Stimulated activated CD8-positive, alpha-beta memory T cell treated with anti-CD3 and anti-CD28 coated beads, Interleukin-15, amount 100 ng/mL, for 4 hours (primary cell): ENCODE measurements at regions not wholly inside any gene's neighbourhood (a gene's known extent, or its start where the extent isn't known, plus 50 kb on each side); places are given as distances from the start of the nearest gene placed in this dataset.

Experiments
- DNase-seq, 2 donors: peaks; one replicate each; pipeline ENCODE4 v3.0.0-alpha.2; 2020; ENCODE audit warnings: low read depth in 2 of 2

DNA sequence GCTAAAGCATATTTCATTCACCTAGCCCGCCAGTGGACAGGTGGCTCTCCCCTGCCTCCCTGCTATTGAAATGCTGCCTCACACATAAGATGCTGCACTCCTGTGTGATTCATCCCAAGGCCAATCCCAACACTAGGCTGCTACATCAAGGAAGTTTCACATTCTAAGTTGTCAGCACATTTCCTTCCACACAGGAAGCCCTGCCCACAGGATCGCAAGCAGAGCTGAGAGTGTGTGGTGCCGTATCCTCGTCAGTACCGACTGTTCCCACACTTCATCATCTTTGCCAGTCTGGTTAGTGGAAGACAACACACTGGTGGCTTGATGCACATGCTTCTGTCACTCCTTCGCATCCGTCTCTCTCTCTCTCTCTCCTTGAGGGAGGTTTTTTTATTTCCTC lies 194.3 kb upstream of the PPP2R2D start:
- no peak for DNase-seq

DNA sequence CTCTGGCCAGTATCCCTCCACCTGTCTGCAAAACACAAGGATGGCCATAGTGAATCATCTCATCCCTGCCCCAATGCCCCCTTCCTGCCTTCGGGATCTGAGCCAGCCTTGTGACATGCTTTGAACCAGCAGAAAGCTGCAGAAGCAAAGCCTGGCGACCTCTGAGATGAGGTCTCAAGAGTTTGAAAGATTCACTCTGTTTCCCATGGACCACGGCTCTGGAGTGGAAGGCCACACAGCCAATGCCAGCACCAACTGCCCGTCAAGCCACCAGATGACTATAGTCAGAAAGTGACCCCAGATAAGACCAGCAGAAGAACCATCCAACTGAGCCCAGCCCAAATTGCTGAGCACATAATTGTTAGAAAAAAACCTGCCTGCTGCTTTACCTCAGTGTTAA lies 193.9 kb upstream of the PPP2R2D start:
- no peak for DNase-seq

DNA sequence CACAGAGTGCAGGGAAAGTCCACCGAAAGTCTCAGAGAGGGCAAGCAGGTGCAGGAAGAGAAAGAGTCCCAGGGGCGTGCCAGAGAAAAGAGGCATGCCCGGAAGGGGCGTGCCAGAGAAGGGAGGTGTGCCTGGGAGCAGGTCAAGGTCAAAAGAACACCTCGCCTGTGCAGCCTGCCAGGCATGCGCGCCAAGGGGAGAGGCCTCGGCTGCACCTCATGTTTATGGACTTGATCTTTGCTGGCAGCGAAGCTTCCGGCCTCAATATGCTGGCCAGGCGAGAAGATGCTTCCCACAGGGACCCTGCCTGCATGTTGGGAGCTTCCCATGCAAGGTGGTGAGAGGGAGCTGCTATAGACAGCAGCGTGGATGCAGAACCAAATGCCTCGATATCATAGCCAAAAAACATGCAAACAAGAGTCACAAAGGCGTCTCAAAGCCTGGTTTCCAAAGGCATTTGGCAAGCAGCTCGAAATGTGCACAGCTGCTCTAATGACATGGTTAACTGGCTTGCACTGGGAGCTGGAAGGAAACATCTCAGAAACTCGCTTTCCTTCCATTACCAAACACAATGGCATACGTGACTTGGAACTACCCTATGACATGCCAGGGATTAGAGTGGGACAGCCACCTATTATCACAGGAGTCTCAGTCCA lies 192.5 kb upstream of the PPP2R2D start:
- no peak for DNase-seq

DNA sequence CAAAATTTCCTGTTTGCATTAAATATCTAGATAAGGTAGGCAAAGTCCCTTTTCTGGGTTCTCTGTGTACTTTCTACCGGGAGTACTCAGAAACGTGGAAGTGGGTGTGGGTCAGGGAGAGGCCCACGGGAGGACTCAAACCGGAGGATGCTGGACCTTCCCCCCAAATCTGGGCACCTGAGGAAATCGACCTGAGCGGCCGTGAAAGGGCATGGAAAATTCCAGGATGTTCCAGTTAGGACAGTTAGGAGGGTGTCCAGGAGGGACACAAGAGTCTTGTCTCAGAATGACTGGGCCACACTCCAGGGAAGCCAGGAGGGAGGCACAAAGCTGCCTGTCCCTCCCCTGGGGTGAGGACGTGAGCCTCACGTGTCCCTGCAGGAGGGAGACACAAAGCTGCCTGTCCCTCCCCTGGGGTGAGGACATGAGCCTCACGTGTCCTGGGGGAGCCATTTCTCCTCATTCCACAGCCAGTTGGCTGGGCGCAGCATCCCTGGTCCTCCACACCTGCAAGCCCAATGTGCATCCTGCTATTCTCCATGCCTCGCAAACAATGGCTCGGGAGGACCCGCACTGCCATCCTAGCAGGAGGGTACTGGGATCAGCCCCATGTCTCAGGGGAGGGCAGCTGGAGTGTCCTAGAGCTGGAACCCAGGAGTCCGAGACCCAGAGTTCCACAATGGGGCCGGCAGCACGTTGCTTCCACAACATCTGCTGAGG lies 190.5 kb upstream of the PPP2R2D start:
- no peak for DNase-seq

DNA sequence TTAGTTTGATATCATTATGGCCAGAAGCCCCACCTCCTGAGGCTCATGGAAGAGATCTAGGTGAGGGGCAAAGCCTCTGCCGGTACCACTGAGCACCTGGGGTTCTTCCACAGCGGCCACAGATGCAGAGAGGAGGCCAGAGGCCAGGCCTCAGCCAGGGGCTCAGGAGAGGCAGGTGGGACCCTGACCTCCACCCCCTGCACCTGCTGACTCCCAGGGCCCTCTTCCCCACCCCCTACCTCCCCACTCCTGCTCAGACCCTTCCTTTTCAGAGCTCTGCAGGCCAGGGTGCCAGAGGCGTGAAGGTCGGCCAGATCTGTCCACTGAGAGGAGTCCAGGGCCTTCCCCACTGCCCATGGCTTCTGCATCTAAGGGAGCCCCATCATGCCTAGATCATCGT lies 178.7 kb upstream of the PPP2R2D start:
- no peak for DNase-seq

DNA sequence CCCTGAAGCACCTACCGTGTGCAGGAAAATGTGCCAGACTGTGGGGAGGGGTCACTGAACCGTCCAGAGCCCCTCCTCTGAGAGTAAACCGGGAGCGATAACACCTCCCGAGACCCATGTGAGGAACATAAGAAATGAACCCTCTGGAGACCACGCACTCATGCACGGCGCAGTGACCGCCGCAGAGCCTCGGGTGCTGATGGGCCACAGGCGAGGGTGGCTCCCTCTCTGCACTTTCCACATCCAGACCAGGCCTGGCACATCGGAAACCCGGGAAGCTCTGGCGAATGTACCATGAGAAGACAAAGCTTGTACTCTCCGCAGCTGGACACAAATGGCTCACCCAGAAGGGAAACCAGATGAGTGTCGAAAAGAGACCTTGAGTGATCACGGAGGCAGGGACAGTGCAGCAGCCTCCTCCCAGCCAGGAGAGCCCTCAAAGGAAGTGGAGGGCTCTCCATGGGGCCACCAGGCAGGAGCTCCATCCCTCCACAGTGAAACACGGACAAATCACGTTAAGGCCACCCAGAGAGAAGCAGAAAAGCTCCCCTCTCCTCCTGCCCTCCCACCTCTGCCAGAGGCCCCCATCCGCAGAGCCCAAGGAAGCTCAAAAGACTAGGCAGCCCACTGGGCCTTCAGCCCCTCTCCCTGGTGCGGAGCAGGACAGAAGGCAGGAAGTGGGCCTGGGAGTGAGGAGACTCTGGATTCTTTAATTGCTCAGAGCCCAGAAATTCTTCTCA lies 178.1 kb upstream of the PPP2R2D start:
- DNase-seq: no peak

DNA sequence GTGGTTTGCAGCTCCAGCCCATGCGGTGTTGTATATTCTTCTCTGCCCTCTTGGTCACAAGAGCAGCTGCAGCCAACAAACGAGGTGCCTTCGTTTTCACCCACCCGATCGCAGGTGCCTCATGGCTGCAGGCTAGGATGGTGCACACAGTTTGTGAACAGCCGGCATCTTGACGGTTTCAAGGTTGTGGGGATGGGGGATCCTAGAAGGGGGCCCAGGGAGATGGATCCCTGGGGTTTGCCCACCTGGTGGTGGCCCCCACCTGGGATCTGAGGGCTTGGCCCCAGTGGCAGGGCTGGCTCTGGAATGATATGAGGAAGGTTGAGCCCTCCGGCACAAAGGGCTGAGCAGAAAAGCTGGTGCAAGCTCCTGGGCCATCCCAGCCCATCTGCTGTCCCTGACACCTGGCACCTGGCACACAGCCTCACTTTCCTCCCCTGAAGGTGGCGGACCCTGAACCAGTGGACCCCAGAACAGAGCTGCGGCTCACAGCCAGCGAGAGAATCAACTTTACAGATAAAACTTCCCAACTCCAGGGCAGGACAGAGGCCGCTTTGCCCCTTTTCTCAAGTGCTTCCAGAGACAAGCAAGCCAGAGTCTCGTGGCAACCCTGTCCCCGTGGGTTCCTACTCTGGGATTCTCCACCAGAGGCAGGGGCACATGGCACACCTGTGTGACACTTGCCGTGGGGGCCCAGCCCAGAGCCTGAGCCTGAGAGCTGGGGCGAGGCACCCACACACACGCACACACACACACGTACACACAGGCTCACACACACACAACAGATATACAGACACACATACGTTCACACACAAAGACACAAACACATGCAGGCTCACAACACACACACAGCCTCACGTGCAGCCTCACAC lies 177.3 kb upstream of the PPP2R2D start:
- no peak for DNase-seq

DNA sequence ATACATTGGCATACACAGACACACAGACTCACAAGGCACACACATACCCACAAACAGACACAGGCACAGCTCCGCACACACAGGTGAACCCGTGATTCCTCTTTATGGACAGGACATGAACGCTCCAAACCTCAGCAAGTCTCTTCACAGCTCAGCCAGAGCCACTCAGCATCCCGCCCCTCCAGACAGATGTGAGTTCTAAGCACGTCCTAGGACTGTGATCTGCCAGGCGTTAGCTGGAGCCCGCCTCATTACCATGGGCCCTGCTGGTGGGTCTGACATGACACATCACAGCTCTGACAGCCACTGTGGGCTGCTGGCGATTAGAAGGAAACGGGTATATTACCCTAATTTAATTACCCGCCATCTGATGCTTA lies 176.7 kb upstream of the PPP2R2D start:
- no peak for DNase-seq

DNA sequence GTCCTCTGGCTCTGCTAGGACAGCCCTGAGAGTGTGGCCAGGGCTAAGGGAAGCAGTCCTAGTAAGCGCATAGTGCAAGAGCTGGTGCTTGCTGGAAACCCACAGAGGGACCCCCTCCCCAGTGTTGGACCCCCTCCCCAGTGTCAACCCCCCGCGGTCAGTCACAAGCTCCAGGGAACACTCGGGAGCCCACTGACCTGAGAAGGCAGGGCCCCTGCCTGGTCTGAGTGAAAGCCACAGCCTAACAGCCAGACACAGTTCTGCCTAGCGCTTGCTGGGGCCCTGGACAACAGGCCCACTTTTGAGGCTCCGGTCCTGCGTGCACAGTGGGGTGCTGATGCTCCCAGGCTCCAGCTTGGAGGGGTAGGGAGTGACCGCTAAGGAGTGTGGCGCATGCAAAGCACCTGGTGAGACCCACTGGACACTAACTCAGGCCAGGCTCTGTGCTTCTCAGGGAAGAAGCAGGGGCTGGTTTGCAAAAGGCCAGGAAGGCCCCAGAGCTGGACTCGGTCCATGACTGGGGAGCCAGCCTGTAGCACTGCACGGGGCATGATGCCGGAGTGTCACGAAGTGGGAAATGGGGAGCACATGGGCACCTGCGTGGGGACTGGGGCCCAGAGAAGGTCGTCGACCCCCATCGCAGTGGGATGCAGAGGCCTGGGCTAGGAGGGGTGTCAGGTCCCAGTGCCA lies 175.8 kb upstream of the PPP2R2D start:
- no peak for DNase-seq

DNA sequence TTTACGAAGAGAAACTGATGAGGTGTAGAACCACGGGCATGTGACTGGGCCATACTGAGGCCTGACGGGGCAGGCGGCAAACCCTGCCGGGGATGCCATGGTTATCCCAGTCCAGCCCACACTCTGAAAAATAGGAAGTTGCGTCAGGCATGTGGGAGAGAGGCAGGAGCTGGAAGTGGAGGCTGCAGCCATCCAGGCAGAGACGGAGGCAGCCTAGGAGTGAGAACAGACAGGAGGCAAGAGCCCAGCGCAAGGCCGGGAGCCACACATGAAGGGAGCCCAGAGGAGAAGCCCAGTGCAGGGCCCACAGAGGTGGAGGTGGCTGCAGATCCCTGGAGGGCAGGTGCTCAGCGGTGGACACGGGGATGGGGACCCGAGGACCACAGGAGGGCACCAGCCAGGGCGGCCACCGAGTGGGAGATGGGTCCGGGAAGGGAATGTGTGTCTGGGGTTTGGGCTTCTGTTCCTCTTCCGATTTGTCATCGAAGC lies 175.2 kb upstream of the PPP2R2D start:
- DNase-seq: no peak

DNA sequence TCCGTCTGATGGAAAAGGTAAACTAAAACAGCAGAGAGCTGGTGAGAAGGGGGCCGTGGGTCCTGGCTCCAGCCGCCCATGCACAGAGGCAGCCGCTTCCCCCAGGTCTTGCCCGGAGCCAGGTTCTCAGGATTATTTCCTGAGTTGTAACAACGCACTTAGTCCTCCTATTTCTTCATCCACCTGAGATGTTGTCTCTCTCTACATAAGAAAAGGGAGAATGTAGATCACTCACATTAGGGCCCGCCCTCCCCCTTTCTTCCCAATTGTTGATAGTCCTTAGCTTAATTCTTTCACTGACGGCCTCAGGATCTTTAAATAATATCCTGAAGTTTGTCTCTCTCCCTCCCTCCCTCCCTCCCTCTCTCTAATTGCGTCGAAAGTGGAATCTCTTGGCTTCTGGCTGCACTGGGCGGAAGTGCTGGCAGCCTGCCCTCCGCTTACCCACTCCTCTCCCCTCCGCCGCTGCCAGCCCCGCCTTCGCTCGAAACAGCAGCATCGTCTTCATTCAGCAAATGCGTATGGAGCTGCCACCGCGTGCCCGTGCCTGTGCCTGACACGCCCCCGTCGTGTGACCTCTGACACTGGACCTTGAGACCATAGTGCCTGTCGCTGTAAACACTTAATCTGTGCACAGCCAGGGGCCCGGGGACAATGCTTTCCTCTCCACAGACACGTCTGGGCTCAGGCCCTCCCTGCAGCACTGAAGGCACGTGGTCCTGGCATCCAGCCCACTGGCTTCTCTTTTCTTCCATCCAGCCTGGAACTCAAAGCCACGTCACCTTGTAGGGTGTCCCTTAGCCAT lies 174.5 kb upstream of the PPP2R2D start:
- no peak for DNase-seq

DNA sequence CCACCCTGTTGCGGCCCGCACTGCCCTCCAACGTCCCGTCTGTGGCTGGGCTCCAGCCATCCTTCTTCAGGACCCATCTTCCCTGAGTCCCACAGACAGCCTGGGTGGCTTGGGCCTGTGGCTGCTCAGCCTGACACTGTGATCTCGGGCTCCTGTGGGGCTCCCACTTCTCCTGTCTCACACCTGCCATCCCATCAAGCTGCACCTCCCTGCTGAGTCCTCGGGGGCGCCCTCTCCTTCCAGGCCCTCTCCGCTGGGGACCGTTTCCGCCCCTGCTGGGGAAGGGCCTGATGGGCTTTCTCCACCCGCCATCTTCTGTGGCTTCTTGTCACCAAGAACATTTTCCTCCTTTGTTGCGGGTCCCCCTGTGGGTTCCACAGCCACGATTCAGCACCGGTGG lies 173.8 kb upstream of the PPP2R2D start:
- DNase-seq: no peak

DNA sequence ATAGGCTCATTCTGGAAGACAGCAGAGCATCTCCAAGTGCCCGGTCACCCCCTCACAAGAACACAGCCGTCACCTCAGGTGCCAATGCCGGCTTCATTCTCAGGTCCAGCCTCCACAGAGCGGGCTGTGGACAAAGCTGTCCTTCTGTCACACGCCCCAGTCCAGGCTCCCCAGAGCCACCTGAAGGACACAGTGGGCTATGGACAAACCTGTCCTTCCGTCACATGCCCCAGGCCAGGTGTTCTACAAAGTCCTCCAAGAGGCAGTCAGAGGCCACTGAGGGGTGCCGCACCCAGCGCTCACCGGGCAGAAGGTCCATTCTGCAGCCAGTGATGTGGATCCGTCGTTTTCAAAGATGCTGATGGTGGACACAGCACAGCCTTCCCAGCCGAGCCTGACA lies 173.2 kb upstream of the PPP2R2D start:
- DNase-seq: no peak

DNA sequence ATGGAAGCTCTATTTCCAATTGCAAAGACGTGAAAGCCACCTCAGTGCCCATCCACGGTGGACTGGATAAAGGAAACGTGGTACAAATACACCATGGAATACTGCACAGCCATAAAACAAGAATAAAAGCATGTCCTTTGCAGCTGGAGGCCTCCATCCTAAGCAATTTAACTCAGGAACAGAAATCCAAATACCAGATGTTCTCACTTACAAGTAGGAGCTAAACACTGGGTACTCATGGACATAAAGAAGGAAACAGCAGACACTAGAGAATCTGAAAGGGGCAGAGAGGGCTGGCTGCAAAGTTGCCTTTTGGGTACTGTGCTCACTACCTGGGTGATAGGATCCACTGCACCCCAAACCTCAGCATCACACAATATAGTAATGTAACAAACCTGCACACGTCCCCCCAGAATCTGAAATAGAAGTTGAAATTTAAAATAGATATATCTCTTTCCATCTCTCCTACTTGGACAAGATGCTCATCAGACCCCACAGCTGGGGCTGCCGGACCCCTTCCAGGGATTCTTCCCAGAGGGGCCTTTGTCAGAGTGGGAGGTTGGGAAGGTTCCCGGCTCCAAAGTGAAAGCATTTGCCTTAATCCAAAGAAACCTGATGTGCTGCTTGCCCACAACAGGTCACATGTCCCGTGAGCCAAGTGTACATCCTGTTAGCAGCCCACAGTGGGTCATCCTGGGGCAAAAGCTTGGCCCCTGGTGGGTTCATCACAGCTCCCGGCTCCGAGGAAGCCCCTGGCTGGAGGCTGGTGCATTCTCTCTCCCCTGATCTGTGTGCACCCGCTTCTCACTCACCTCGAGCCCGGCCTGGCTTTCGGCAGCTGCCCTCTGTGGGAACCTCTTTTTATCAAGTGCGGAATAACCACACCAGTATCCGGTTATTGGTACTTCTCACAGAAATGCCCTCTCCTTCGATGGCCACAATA lies 172.3 kb upstream of the PPP2R2D start:
- no peak for DNase-seq

DNA sequence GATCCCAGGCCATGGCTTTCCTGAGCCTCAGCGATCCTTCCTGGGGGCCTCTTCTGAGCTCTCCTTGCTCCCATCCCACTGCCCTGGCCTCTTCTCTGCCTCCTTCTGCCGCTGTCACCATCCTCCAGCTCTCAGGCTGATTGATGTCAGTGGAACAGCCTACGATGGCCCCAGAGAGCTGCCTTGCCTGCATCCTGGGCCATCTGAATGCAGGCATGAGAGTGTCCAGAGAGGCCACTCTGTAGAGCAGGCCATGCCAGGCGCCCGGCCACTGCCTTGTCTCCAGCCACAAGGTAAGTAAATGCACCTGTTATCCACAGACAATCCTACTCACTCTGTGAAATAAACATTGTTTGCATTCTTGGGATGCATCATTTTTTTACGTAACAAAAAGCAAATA lies 171.4 kb upstream of the PPP2R2D start:
- no peak for DNase-seq

DNA sequence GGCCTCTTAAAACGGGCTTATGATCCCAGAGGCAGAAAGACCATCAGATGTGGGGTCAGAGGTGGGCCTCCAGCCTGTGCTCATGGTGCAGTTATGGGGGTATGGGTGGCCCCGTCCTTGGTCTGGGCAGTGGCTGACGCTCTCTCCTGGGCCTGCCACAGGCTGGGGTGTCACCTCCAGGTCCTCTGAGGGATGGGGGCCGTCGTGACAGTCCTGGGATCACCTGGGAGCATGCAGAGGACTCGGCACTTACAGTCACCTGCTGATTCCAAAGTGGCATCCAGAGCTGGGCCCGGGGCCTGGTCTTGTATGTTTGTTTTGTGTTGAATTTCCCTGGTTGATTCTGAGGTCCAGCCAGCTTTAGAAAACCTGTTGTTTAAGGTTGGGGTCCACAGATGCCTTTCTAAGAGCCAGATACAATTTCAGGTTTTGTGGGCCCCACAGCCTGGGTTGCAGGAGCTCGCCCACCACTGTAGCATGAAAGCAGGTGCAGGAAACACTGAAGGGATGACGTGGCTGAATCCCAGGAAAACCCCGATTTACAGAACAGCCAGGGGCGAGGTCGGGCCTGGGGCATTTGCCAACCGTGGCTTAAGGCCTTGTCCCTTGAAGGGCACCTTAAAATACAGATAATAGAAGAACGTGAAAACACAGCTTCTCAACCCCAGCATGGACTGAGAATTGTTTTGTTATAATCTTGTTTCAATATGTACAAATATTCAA lies 170.7 kb upstream of the PPP2R2D start:
- no peak for DNase-seq

DNA sequence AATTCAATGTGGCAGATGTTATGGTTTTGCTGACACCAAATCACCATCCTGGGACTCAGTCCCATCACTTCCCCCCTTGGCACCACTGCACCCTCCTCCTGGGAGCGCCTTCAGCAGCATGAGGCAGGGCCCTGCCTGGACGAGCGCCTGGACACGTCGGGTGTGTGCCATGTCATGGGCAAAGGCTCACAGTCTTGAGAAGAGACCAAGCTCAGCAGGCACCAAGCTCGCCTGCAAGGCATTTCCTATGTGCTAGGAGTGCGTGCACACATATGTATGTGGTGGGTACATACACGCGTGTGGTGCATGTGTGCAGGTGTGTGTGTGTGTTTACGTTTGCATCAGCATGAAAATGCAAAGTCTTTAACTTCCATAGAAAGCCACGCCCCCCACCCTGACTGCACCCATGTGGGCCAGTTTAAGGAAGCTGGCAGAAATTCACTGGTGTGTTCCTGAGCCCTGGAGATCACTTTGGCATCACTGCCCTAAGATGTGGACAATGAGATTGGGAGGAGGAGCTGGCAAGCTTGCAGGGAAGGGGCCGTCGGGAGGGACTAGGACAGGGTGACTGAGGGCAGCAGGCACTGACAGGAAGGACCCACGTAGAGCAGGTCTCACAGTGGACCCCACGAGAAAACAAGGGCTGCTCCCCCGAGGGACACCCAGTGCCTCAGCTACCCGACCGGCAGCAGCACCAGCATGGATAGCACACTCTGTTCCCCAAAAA lies 169.9 kb upstream of the PPP2R2D start:
- no peak for DNase-seq
